ENCODE measurements at regions not wholly inside any gene's neighbourhood (a gene's known extent, or its start where the extent isn't known, plus 50 kb on each side); places are given as distances from the start of the nearest gene placed in this dataset.
"Not testable (repeated sequence)": the region's sequence is repeated elsewhere in the genome, so short reads cannot be mapped to it uniquely, and the experiment has no call there.

GRCh38 chr11:50220651-50221050, 188.0 kb downstream of the OR4C45 start:
- Histone ChIP-seq H3K27me3 (no peaks in the 10 kb centered on the region), H3K9me3 (no peaks in the 10 kb centered on the region), H3K4me1 (no peaks in the 10 kb centered on the region), H3K27ac (no peak overlapping the region), H3K36me3 (ENCODE audit: low read depth, missing control alignments) (no peaks in the 10 kb centered on the region), H3K4me3 (no peak overlapping the region)
- WGBS, 2 donors = 76 to 85% methylated on average over 5 of the region's 5 CpGs
- DNase-seq = no peak
- TF ChIP-seq CTCF (IDR thresholded peaks at IDR 0.05) (no peak), POLR2A (IDR thresholded peaks at IDR 0.05) (no peak)
- intact Hi-C loops (cut with DNase I; ENCODE audit: low total_unique reads) = no loop called here

GRCh38 chr11:50238368-50238767, 205.7 kb downstream of the OR4C45 start:
- H3K27me3 ChIP-seq; H3K4me1 ChIP-seq; H3K27ac ChIP-seq; DNase-seq; H3K9me3 ChIP-seq; intact Hi-C loops (cut with DNase I; ENCODE audit: low total_unique reads); H3K36me3 ChIP-seq (ENCODE audit: low read depth, missing control alignments); H3K4me3 ChIP-seq: not testable (repeated sequence)
- 64 to 73% methylated on average over 4 of the region's 4 CpGs for WGBS, 2 donors

GRCh38 chr11:50246183-50246582, 213.5 kb downstream of the OR4C45 start:
- Histone ChIP-seq H3K27me3 (no peaks in the 10 kb centered on the region), H3K9me3 (no peaks in the 10 kb centered on the region), H3K36me3 (ENCODE audit: low read depth, missing control alignments) (no peaks in the 10 kb centered on the region), H3K4me1 (no peaks in the 10 kb centered on the region), H3K27ac (no peak overlapping the region), H3K4me3 (no peak overlapping the region)
- TF ChIP-seq POLR2A (IDR thresholded peaks at IDR 0.05) = no peak
- TF ChIP-seq CTCF (IDR thresholded peaks at IDR 0.05) = no peak
- intact Hi-C loops (cut with DNase I; ENCODE audit: low total_unique reads) = no loop called here
- DNase-seq = no peak
- WGBS, 2 donors = 38 to 72% methylated on average over 2 to 5 of the region's 5 CpGs

- Histone ChIP-seq H3K4me3 (no peak overlapping the region), H3K27ac (no peak overlapping the region), H3K36me3 (ENCODE audit: low read depth, missing control alignments) (no peaks in the 10 kb centered on the region), H3K27me3 (no peaks in the 10 kb centered on the region), H3K4me1 (no peaks in the 10 kb centered on the region), H3K9me3 (no peaks in the 10 kb centered on the region)
- no peak for DNase-seq
- TF ChIP-seq CTCF (IDR thresholded peaks at IDR 0.05) = no peak
- no peak for TF ChIP-seq POLR2A (IDR thresholded peaks at IDR 0.05)
- intact Hi-C loops (cut with DNase I; ENCODE audit: low total_unique reads) = no loop called here
- 80 to 81% methylated on average over 10 to 16 of the region's 16 CpGs for WGBS, 2 donors
Observed at GRCh38 chr11:50246699-50247098, 214.0 kb downstream of the OR4C45 start.

- Histone ChIP-seq H3K4me1 (no peaks in the 10 kb centered on the region), H3K27ac (no peak overlapping the region), H3K36me3 (ENCODE audit: low read depth, missing control alignments) (no peaks in the 10 kb centered on the region), H3K27me3 (no peaks in the 10 kb centered on the region), H3K9me3 (no peaks in the 10 kb centered on the region), H3K4me3 (no peak overlapping the region)
- 57 to 66% methylated on average over 13 to 17 of the region's 20 CpGs for WGBS, 2 donors
- TF ChIP-seq POLR2A (IDR thresholded peaks at IDR 0.05) = no peak
- TF ChIP-seq CTCF (IDR thresholded peaks at IDR 0.05) = no peak
- no peak for DNase-seq
- intact Hi-C loops (cut with DNase I; ENCODE audit: low total_unique reads) = no loop called here
Observed at GRCh38 chr11:50247309-50247874, 214.7 kb downstream of the OR4C45 start.
